Head of caudate nucleus (tissue), 42 donors: ENCODE measurements at regions not wholly inside any gene's neighbourhood (a gene's known extent, or its start where the extent isn't known, plus 50 kb on each side); places are given as distances from the start of the nearest gene placed in this dataset.
"Not testable (repeated sequence)": the region's sequence is repeated elsewhere in the genome, so short reads cannot be mapped to it uniquely, and the experiment has no call there.

Source experiments
- DNase-seq, 42 donors: peaks; one replicate each; pipeline versions ENCODE4 v3.0.0 to v3.0.0-alpha.2; 2020 to 2021; ENCODE audit warnings: mixed read lengths in 7 of 42
- intact Hi-C: fragments of 100-400 bp; cut with DNase I; formaldehyde crosslinking; loops from one replicate; pipeline ENCODE4 v1.15.0; 2022

DNA sequence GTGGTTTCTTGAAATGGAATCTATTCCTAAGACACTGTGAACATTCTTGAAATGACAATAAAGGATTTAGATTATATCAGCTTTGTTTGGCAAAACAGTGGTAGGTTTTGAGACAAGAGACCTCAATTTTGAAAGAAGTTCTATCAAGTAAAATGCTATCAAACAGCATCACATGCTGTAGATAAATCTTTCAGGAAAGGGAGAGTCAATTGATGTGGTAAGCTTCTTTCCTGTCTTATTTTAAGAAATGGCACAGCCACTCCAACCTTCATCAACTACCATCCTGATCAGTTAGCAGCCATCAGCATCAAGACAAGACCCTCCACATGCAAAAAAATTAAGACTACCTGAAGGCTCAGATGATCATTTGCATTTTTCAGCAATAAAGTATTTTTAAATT, 495.4 kb downstream of the TRIB2 start:
- no peak for DNase-seq
- intact Hi-C loops, result no loop called here

DNA sequence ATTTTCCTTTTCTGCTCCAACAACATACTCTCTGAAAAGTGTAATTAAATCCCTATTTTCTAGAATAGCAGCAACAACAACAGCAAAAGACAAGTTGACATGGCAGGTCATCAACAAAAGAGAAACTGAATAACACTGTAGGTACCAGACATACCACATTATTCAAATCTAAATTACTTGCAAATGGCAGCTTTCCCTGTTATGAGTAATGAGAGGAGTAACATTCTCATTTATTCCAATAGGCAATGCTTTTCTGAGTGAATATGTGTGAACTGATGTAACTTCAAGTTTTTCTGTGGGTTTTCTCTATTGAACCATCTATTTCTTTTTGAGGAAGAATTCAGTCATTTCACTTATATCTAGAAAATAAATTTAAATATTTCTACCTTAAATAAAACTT, 501.5 kb downstream of the TRIB2 start:
- no peak for DNase-seq
- intact Hi-C loops, result no loop called here

DNA sequence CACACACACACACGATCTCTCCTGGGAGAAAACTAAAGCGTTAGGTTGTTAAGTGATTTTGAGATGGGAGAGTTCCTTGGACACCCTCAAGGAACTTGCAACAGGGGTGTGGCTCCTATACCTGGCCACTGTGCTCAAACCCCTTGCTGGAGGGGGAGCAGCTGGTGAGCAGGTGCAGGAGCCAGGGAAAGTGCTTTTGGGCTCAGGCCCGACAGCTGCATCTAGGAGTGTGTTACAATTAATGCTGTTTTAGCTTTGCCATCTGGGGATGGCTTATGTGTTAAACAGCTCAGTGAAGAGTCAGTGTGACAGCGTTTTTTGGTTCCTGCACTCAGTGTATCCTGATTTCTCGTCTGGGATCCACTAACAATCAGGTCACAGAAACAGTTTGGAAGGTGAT, 510.8 kb downstream of the TRIB2 start:
- DNase-seq, result no peak
- intact Hi-C loops, result no loop called here

DNA sequence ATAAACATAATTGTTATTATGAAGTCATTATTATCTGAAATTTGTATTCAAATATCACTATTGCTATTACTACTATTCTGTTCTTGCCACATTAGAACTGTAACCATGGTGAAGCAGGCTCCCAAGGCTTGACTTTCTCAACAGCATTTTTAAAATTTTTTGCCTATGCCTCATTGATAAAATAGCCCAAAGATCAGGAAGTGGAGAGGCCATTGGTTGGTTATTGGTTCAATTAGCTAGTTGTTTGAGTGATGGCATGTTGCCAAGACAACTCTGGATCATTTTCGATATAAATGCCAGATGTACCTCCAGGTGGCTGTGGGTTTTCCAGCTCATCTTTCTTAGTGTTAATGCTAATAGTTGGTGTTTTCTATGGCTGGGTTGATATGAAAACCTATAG, 513.5 kb downstream of the TRIB2 start:
- no peak for DNase-seq
- intact Hi-C loops, result no loop called here

DNA sequence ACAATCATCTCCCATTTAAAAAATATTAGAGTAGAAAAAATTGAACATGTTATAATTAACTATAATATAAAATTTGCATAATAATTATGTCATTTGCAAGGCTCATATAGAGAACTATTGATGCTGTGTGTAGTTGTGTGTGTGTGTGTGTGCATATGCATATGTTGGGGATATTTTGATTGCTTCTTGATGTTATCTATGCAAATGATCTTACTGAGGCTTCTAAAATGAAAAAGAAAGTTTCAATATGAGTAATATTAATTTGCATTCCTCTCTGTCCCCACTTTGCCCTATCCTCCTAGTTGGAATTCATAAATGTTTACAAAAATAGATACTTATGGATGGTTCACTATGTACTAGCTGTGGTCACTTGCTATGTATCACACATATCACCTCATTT, 523.3 kb downstream of the TRIB2 start:
- intact Hi-C loops, result no loop called here
- DNase-seq, result no peak

DNA sequence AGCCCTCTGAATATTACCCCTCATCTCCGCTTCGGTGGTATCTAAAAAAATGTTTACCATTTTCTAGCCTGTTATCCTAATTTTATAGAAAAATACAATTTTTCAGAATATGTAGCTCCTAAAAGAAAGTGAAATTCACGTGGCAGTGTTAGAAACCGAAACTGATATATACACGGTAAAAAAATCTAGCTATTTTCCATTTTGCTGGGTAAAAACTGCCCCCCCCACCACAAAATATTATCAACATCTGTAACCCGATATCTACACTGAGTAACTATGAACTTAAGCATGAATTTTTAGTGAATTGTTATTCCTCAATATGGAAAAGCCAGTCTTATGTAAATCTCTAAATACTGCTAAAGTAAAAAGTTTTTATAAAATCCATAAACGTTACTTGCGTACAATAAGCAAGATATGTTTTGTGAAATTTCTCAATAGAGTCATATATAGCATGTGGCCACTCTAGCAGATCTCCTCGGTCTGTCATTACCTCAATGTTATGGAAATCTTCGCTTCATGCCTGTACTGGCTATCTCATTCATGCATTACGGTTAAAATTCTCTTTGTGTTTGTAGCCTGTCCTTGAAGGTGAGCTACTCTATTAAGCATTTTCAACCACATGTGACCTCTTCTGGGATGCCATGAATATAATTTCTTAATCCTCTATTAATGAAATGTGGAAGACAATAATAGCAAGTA, 524.2 kb downstream of the TRIB2 start:
- intact Hi-C loops, result no loop called here
- no peak for DNase-seq

DNA sequence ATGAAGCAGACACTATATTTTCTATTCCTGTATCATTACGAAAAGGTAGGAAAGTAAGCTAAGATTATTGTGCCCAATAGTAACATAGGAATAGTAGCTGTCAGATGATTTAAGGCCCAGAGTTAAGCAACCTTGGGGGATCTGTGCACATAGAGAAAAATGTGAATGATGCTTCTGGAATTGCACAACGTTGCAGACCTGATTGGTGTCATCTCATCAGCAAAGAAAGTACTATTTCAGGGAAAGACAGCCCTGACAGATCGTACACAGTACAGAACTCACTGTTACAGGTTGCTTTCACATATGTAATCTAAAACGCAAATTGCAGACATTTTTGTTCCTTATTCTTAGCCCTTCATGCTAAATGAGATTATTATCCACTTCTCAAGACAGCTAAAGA, 535.9 kb downstream of the TRIB2 start:
- intact Hi-C loops, result no loop called here
- DNase-seq, result no peak

DNA sequence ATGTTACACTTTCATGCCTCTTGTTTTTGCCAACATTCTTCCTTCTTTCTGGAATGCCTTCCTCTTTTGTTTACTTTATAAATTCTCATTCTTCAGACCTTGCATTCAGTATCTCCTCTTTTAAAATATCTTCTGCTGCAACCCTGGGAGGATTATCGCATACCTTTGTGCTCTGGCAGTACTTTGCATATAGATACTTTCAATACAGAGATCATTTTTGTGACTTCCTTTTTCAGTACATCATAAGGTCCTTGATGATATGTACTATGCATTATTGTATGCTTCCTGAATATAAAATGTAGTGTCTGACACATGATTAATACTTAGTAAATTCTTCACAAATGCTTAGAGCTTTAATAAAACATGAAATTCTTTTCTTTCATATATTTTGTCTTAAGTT, 538.7 kb downstream of the TRIB2 start:
- intact Hi-C loops, result no loop called here
- no peak for DNase-seq

DNA sequence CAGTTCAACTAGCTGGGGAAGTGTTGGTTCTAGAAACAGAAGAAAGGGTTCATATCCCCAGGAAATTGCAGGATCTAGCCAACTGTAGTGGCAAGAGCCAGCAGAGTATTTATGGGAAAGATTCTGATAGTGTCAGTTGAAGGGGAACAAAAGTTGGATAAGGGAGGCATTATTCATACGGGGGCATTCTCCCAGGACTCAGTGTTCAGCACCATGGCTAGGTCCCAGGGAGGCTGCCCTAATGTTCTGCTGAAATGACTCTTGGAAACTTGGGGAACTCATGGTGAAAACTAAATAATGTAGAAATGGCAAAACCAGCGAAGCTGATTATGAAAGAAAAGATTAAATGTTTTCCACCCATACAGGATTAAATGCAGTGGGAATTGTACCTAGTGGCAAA, 543.7 kb downstream of the TRIB2 start:
- no peak for DNase-seq
- intact Hi-C loops, result no loop called here

DNA sequence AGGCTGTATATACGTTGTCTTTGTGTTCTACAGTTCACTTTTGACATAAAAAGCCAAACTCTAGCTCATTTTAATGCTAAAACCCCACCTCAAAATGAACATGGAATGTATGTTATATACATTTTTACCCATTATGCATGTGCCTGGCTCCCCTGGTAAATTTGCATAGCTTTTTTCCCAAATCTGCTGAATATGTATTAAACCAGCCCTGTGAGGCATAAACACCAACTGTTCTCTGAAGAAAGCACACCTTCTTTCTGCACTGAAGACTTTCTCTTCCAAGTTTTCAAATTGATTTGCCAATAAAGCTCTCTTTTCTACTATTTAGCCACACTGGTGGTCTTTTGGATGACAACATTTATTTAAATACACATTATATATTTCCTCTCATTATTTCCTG, 549.4 kb downstream of the TRIB2 start:
- DNase-seq, result no peak
- intact Hi-C loops, result no loop called here

DNA sequence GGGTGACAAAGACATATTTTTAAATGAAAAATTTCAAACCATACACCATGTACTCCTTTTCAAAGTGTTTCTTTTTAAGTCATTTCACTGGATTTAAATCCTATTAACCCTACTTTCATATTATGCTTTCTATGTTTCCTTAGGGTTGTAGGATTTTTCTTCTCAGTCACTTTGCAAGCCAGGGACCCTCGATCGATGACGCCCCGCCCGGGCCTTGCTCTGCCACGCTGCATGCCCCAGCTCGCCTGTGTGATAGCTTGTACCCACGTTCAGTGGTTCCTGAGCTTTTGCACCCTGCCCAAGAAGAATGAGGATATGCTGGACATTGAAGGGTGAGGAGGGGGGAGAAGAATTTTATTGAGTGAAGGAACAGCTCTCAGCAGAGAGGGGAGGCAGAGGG, 568.0 kb downstream of the TRIB2 start:
- no peak for DNase-seq

DNA sequence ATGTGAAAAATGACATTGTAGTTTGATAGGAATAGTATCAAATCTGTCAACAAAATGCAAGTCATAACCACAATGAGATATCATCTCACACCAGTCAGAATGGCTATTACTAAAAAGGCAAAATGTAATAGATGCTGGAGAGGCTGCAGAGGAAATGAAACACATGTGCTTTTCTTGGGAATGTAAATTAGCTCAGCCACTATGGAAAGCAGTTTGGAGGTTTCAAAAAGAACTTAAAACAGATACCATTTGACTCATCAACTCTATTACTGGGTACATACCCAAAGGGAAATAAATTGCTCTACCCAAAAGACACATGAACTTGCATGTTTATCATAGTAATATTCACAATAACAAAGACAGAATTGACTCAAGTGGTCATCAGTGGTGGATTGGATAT, 572.6 kb downstream of the TRIB2 start:
- DNase-seq, result no peak
- intact Hi-C loops, result no loop called here

More for the DNA sequence above, 568.0 kb downstream of the TRIB2 start:
- intact Hi-C loops, result no loop called here

DNA sequence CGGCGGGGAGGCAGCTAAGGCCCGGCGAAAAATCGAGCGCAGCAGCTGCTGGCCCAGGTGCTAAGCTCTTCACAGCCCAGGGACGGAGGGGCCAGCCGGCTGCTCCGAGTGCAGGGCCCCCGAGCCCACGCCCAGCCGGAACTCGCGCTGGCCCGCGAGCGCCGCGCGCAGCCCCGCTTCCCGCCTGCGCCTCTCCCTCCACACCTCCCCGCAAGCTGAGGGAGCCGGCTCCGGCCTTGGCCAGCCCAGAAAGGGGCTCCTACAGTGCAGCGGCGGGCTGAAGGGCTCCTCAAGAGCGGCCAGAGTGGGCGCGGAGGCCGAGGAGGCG, 591.7 kb downstream of the TRIB2 start:
- DNase-seq, intact Hi-C loops: not testable (repeated sequence)

DNA sequence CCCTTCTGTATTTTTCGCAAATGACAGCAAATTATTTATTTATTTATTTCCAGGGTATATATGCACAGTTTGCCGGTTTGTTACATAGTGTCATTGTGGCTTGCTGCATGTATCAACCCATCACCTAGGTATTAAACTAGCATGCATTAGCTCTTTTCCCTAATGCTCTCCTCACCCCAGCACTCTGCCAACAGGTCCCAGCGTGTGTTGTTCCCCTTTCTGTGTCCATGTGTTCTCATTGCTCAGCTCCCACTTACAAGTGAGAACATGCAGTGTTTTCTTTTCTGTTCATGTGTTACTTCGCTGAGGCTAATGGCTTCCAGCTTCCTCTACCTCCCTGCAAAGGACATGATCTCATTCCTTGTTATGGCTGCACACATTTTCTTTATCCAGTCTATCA, 592.3 kb downstream of the TRIB2 start:
- no peak for DNase-seq
- intact Hi-C loops, result no loop called here

DNA sequence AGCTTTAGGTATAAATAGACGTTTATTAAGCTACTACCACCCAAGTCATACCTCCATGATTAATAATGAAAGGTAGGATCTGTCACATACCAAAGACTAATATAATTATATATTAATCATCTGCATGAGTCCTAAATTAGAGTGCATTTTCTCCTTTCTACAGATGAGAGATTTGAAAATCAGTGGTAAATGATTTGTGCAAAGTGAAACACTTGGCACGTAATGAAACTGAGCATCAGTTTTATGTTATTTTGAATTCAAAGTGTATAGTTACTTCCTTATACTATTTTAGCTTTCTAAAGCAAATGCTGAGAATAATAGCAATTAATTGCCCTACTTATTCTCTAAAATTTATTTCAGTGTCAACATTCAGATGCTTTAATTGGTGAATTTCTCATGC, 615.3 kb downstream of the TRIB2 start:
- intact Hi-C loops, result no loop called here
- DNase-seq, result no peak

DNA sequence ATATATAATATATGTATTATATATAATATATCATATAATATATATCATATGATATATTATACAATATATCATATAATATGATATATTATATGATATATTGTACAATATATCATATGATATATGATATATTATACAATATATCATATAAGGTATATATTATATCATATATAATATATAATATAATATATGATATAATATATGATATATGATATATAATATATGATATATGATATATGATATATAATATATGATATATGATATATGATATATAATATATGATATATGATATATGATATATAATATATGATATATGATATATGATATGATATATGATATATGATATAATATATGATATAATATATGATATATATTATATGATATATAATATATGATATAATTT, 617.3 kb downstream of the TRIB2 start:
- DNase-seq, intact Hi-C loops: not testable (repeated sequence)

DNA sequence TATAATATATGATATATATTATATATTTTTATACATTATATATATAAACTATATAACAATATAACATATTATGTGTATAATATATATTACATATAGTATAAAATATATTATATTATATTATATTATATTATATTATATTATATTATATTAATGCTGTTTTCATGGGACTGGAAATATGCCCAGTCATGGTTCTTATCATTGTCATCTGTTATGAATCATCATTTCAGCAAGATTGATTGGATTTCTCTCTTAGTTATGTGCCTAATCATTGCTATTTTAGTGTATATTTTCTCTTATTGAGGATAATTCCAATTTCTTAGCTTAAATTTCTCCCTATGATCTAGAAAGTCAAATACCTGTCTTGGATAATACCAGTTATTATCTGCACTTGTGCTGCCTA, 617.8 kb downstream of the TRIB2 start:
- DNase-seq, result no peak
- intact Hi-C loops, result no loop called here

DNA sequence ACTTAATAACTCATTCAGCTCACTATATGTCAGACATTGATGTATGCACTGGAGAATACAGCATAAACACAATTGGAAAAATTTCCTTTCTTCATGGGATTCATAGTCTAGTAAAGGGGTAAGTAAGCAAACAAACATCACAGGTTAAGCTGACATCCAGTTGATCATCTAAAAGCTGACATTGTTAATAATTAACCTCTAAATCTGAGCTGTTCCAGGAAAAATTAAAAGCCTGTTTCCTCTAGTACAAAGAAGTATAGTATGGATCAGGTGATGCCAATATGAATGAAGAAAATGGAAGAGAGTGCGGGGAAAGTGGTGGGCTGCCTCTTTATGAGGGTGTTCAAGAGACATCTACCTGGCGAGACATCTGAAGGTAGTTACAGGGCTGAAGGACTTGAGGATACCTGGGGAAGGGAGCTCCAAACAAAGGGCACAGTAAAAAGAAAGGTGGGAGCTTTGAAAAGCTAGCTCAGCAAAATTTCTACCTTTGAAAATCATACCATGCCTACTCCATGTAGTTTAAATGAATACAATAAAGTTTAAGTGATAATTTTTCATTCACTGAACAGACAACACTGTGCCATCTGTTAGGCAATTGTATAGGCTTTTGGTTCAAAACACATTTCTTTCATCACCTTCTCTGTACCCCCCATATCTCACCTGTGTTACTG, 619.3 kb downstream of the TRIB2 start:
- DNase-seq, result no peak
- intact Hi-C loops, result no loop called here

DNA sequence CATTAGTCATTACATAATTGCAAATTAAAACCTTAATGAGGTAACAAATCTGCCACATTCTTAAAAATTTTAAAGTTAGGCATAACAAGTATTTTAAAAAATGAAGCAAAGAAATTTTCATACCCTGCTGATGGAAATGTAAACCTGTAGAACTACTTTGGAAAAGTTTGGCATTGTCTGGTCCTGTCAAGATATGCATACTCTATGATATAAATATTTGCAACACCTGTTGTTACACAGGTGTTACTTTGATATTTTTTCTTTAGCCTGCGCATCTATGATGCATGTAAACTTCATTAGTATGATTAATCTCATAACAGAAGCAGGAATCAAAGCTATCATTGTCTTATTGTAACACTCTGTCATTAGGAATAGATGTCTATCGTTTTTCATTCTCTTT, 634.3 kb downstream of the TRIB2 start:
- intact Hi-C loops, result no loop called here
- no peak for DNase-seq

DNA sequence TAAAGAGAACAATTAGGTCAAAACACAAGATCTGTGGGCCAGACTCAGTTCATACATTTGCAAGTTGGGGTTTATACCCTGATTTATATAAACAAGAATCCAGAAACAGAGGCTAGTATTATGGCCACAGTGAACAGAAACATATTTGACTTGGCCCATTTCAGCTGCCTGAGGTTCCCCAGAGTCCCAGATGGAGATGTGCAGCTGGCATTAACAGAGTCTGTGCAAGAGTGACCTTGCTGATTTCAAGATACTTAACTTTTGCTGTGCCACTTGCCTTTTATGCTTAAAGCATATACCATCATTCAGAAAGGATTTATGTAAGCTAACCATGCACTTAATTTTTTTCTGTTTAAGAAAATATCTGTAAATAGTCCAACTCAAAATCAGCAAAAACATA, 636.3 kb downstream of the TRIB2 start:
- no peak for DNase-seq
- intact Hi-C loops, result no loop called here

DNA sequence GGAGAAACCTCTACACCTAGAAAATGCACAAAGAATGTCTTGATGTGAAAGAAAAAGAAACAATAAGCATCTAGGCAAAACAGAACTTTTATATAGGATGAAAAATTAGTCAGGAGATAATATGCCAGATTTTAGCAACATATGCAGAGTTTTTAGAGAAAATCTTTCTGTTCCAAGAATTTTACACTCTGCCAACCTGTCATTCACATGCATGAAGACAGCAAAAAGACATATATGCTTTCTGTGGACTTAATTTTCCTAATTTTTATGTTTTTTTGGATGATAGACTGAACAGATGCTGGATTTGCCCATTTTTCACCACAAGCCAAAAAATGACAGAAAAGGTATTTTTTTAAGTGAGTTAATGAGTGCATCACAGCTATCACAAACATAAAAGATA, 637.3 kb downstream of the TRIB2 start:
- DNase-seq, result no peak
- intact Hi-C loops, result no loop called here

DNA sequence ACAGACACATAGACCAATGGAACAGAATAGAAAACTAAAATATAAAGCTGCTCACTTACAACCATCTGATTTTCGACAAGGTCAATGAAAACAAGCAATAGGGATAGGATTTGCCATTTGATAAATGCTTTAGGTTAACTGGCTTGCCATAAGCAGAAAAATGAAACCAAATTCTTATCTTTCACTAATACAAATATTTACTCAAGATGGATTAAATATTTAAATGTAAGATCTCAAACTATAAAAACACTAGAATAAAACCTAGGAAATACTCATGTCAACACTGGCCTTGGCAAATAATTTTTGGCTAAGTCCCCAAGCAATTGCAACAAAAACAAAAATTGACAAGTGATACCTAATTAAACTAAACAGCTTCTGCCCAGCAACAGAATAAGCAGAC, 665.2 kb downstream of the TRIB2 start:
- DNase-seq, intact Hi-C loops: not testable (repeated sequence)
